BJ (cell line): ENCODE measurements at regions not wholly inside any gene's neighbourhood (a gene's known extent, or its start where the extent isn't known, plus 50 kb on each side); places are given as distances from the start of the nearest gene placed in this dataset.
A peak's percentile ranks its signal among the peaks of the same experiment; 100 is the strongest.
"Not testable (repeated sequence)": the region's sequence is repeated elsewhere in the genome, so short reads cannot be mapped to it uniquely, and the experiment has no call there.

ENCODE experiments used
- CTCF ChIA-PET: fragments of 350-600 bp; formaldehyde crosslinking; extraction: SDS; loops from one replicate; lab custom pipeline; 2021; ENCODE audit warnings: antibody characterized with exemption, inconsistent platforms; lab: Yijun Ruan, JAX
- POLR2A ChIA-PET: fragments of 300-600 bp; sonication (Branson Sonifier 250); formaldehyde crosslinking; extraction: SDS; loops from one replicate; lab custom pipeline; 2021; ENCODE audit warnings: antibody characterized with exemption; lab: Charles Lee
- DNase-seq: peaks from one replicate; pipeline ENCODE4 v3.0.0-alpha.2; 2011; ENCODE audit warnings: low read depth
- H3K27me3 ChIP-seq: 2 replicates; pipeline ENCODE4 v1.6.0; 2011; ENCODE audit warnings: low read length; ENCODE audit not compliant: control insufficient read depth, insufficient read depth
- H3K36me3 ChIP-seq: 2 replicates; pipeline ENCODE4 v1.5.1; 2011; ENCODE audit warnings: low read length; ENCODE audit not compliant: control insufficient read depth, insufficient read depth
- H3K4me3 ChIP-seq: 2 replicates; pipeline ENCODE4 v1.5.1; 2011; ENCODE audit warnings: low read depth, mild to moderate bottlenecking, control low read depth, low read length
- TF ChIP-seq, protein P1 (sequence below): IDR thresholded peaks from 2 replicates; pipeline ENCODE4 v1.5.1; 2011; ENCODE audit warnings: low read depth, mild to moderate bottlenecking, control low read depth, inconsistent platforms, low read length, moderate library complexity; ENCODE audit not compliant: insufficient read depth

DNA sequence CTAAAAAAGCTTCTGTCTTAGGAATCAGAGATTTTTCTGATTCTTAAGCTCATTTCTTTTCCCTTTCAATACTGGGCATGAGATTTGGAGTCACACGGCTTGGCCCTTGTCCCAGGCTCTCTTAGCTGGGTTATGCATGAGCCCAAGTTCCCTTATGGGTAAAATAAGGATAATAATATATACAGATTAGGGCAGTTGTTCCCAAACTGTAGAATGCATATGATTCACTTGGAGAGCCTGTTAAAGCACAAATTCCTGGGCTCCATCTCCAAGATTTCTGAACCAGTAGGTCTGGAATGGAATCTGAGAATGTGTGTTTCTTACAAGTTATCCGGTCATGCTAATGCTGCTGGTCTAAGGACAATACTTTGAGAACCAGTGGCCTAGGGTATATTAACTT is 154.0 kb downstream of the REEP3 start:
- H3K36me3 ChIP-seq = no peaks in the 10 kb centered on the region
- H3K27me3 ChIP-seq = no peaks in the 10 kb centered on the region
- POLR2A ChIA-PET = interaction anchor here (0.6 kb wide), 1 partner anchor 477 kb away, joined by 3 read pairs; no protein-coding TSS in a partner anchor
- H3K4me3 ChIP-seq = no peak overlapping the region
- CTCF ChIA-PET = interaction anchor here (0.6 to 1.4 kb wide), 3 partner anchors 10 to 153 kb away, joined by 3 to 4 read pairs (median 3); no protein-coding TSS in a partner anchor
- DNase-seq = no peak
- TF ChIP-seq, protein P1, sequence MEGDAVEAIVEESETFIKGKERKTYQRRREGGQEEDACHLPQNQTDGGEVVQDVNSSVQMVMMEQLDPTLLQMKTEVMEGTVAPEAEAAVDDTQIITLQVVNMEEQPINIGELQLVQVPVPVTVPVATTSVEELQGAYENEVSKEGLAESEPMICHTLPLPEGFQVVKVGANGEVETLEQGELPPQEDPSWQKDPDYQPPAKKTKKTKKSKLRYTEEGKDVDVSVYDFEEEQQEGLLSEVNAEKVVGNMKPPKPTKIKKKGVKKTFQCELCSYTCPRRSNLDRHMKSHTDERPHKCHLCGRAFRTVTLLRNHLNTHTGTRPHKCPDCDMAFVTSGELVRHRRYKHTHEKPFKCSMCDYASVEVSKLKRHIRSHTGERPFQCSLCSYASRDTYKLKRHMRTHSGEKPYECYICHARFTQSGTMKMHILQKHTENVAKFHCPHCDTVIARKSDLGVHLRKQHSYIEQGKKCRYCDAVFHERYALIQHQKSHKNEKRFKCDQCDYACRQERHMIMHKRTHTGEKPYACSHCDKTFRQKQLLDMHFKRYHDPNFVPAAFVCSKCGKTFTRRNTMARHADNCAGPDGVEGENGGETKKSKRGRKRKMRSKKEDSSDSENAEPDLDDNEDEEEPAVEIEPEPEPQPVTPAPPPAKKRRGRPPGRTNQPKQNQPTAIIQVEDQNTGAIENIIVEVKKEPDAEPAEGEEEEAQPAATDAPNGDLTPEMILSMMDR = no peak

DNA sequence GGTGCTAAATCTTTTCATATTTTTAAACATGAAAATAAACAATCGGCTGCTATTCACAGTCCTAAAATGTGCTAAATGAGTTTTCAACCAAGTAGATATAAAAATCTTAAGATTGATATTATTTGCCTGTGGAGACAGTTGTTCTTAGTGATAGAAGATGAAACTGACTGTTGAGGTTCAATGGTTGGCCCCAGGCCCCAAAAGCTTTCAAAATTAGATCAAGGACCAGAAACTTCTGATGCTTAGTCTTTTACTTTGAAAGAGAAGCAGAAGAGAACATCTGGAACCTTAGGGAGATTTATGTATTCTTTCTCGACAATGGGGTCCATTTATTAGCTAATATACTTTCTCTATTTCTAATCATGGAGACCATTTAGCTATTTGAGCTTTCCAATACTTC is 155.8 kb downstream of the REEP3 start:
- CTCF ChIA-PET = no interaction called here
- DNase-seq = no peak
- H3K4me3 ChIP-seq = no peak overlapping the region
- TF ChIP-seq, protein P1 = no peak
- POLR2A ChIA-PET = no interaction called here
- H3K27me3 ChIP-seq = no peaks in the 10 kb centered on the region
- no peaks in the 10 kb centered on the region for H3K36me3 ChIP-seq

DNA sequence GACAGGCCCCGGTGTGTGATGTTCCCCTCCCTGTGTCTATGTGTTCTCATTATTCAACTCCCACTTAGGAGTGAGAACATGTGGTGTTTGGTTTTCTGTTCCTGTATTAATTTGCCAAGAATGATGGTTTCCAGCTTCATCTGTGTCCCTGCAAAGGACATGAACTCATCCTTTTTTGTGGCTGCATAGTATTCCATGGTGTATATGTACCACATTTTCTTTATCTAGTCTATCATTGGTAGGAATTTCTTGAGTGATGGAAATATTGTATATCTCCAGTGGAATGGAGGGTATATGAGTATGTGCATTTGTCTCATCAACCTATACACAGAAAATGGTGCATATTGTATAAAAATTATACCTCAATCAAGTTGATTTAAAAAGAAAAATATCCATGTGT is 159.3 kb downstream of the REEP3 start:
- CTCF ChIA-PET = interaction anchor here (1.2 kb wide), 1 partner anchor 12 kb away, joined by 3 read pairs; no protein-coding TSS in a partner anchor
- H3K4me3 ChIP-seq, H3K27me3 ChIP-seq, POLR2A ChIA-PET, DNase-seq, H3K36me3 ChIP-seq: not testable (repeated sequence)

DNA sequence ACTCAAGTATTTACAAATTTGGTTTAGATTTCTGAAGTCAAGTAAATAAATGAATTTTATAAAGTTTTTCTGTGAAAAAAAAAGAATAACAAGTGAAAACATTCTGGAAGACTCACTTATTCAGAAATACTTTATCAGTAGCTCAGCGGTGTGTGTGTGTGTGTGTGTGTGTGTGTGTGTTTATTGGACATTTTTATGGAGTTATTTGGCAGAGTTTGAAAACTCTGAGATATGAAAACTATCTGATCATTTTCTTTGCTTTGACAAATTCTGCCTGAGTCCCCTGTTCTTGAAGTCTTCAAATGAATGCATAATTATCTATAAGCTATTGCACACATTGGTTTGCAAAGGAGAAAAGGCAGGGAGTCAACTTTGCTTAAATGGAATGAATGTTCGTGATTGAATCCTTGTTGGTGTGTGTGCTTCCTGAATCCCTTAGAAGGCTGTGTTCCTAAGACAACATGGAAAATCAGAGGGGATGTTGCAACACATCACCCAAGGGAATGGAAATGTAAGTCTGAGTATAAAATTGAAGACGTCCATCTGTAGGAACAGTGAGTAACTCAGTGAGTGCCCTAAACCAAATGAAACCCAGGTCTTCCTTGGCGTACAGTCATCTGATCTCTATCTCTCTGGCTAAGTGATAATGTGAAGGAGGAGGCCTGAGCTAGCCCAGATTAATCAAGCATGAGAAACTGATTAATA is 160.9 kb downstream of the REEP3 start:
- peak; percentile 96 for DNase-seq
- no peaks in the 10 kb centered on the region for H3K36me3 ChIP-seq
- H3K27me3 ChIP-seq = no peaks in the 10 kb centered on the region
- ChIA-PET POLR2A (interaction anchor here (0.7 kb wide), 1 partner anchor 465 kb away, joined by 3 read pairs; no protein-coding TSS in a partner anchor), CTCF (interaction anchor here (1.6 to 1.8 kb wide), 2 partner anchors 10 to 38 kb away, joined by 3 to 5 read pairs; no protein-coding TSS in a partner anchor)
- no peak overlapping the region for H3K4me3 ChIP-seq
- TF ChIP-seq, protein P1 = no peak

DNA sequence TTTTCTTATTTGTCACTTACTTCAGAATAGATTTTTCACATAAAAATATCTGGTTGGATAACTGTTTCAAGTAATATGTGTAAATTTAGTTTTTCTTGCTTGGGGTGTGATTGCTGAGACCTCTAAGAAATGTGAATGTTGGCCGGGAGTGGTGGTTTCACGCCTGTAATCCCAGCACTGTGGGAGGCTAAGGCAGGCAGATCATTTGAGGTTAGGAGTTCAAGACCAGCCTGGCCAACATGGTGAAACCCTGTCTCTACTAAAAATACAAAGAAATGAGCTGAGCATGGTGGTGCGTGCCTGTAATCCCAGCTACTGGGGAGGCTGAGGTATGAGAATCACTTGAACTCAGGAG is 161.5 kb downstream of the REEP3 start:
- POLR2A ChIA-PET, DNase-seq, H3K27me3 ChIP-seq, H3K4me3 ChIP-seq, H3K36me3 ChIP-seq: not testable (repeated sequence)
- CTCF ChIA-PET = interaction anchor here (0.7 to 1.8 kb wide), 3 partner anchors 10 to 516 kb away, joined by 3 to 5 read pairs (median 3); no protein-coding TSS in a partner anchor

DNA sequence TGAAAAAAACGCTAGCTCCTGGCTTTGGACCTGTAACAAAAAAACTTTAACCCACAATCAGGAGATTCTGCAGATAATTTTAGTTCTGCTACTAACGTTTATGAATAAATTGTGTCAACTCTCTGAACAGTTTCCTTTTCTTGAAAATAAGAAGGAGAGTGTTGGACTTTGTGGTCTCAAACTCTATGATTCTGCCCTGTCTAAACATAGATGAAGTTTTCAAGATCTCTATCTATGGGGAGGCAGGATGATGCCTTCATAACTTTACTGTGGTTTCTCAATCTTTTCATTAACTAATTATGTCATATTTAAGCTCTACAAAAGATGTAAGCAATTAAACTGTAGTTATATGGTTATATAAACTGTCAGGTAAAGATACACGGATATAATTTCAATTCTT is 162.0 kb downstream of the REEP3 start:
- H3K4me3 ChIP-seq = no peak overlapping the region
- TF ChIP-seq, protein P1 = no peak
- CTCF ChIA-PET = interaction anchor here (0.7 to 1.8 kb wide), 3 partner anchors 9 to 517 kb away, joined by 3 to 5 read pairs (median 3); no protein-coding TSS in a partner anchor
- no peak for DNase-seq
- POLR2A ChIA-PET = no interaction called here
- no peaks in the 10 kb centered on the region for H3K36me3 ChIP-seq
- no peaks in the 10 kb centered on the region for H3K27me3 ChIP-seq
